ENCODE measurements at regions not wholly inside any gene's neighbourhood (a gene's known extent, or its start where the extent isn't known, plus 50 kb on each side); places are given as distances from the start of the nearest gene placed in this dataset.

- WGBS, 2 donors: 80 to 81% methylated on average over 2 of the region's 2 CpGs
Observed at GRCh38 chr2:204274991-204275390, 270.3 kb upstream of the PARD3B start.

DNA sequence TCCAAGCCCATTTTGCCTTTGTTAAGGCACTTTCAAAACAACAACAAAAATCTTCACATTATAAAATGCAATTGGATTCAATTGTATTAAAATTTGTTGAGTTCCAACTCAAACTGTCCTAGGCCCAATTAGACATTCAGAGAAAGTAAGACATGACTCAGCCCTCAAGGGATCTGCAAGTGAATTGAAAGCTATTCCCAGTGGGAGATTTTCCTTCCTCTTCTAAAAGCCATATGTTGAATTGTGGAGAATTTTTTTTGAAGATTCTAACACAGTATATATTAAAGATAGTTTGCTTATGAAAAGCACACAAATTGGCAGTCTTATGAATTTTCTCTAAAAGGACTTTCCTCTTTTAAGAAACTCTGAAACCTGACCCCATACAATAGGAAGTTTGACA lies 268.0 kb upstream of the PARD3B start:
- no peak for DNase-seq (ENCODE audit: low spot score in 2 of 2)
- intact Hi-C loops (cut with DNase I; ENCODE audit: low total_unique reads): no loop called here
- TF ChIP-seq POLR2A (IDR thresholded peaks at IDR 0.05) (no peak), CTCF (IDR thresholded peaks at IDR 0.05) (no peak)
- H3K4me3 ChIP-seq (ENCODE audit: low read depth, poor library complexity, severe bottlenecking): no peak overlapping the region

More at GRCh38 chr2:204274991-204275390, 270.3 kb upstream of the PARD3B start:
- intact Hi-C loops (cut with DNase I; ENCODE audit: low total_unique reads): no loop called here
- no peak for DNase-seq (ENCODE audit: low spot score in 2 of 2)
- TF ChIP-seq CTCF (IDR thresholded peaks at IDR 0.05): no peak
- no peak for TF ChIP-seq POLR2A (IDR thresholded peaks at IDR 0.05)
- no peak overlapping the region for H3K4me3 ChIP-seq (ENCODE audit: low read depth, poor library complexity, severe bottlenecking)

GRCh38 chr2:204278454-204278853 lies 266.8 kb upstream of the PARD3B start:
- intact Hi-C loops (cut with DNase I; ENCODE audit: low total_unique reads): no loop called here
- TF ChIP-seq POLR2A (IDR thresholded peaks at IDR 0.05) (no peak), CTCF (IDR thresholded peaks at IDR 0.05) (no peak)
- DNase-seq (ENCODE audit: low spot score in 2 of 2): no peak
- 52 to 64% methylated on average over 1 of the region's 1 CpG for WGBS, 2 donors
- no peak overlapping the region for H3K4me3 ChIP-seq (ENCODE audit: low read depth, poor library complexity, severe bottlenecking)

- 73 to 82% methylated on average over 1 of the region's 1 CpG for WGBS, 2 donors
- intact Hi-C loops (cut with DNase I; ENCODE audit: low total_unique reads): no loop called here
- no peak overlapping the region for H3K4me3 ChIP-seq (ENCODE audit: low read depth, poor library complexity, severe bottlenecking)
- no peak for DNase-seq (ENCODE audit: low spot score in 2 of 2)
- TF ChIP-seq POLR2A (IDR thresholded peaks at IDR 0.05) (no peak), CTCF (IDR thresholded peaks at IDR 0.05) (no peak)
Observed at GRCh38 chr2:204279819-204280218, 265.5 kb upstream of the PARD3B start.

DNA sequence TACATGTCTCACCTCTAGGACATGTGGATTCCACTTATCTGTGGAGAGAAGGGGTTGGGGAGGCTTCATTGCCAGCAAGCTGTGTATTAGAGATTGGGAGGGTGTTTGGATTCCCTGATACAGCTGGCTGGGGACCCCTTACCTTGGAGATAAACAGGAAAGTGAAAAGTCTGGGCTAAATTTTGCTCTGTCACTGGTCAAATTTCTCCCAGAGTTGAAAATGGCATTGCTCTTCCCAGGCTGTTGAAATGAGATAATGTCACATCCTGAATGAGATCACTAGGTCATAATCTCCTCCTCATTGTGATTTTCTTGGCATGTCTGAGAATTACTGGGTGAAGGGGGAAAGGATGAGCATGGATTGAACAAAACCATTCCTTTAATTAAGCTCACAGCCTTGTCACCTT lies 265.0 kb upstream of the PARD3B start:
- no peak overlapping the region for H3K4me3 ChIP-seq (ENCODE audit: low read depth, poor library complexity, severe bottlenecking)
- no peak for DNase-seq (ENCODE audit: low spot score in 2 of 2)
- intact Hi-C loops (cut with DNase I; ENCODE audit: low total_unique reads): no loop called here
- TF ChIP-seq CTCF (IDR thresholded peaks at IDR 0.05) (no peak), POLR2A (IDR thresholded peaks at IDR 0.05) (no peak)

DNA sequence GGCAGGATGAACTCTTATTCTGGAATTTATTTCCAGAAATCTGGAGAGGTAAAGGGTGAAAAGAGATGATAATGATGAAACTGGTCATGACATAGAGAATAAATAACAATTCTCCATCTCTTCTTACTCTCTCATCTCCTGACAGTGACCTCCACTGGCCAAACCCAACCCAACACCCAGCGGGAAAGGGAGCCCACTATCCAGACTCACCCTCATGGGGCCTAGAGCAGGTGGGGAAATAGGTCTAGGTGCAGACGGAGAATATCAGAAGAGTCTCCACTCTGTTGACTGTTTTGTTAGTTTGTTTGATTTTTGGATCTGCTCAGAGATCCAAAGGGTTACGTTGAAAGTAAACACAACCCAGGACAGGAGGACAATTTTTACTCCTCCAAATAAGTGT lies 263.2 kb upstream of the PARD3B start:
- intact Hi-C loops (cut with DNase I; ENCODE audit: low total_unique reads): no loop called here
- DNase-seq (ENCODE audit: low spot score in 2 of 2): no peak
- no peak overlapping the region for H3K4me3 ChIP-seq (ENCODE audit: low read depth, poor library complexity, severe bottlenecking)
- TF ChIP-seq CTCF (IDR thresholded peaks at IDR 0.05) (no peak), POLR2A (IDR thresholded peaks at IDR 0.05) (no peak)
- 90 to 91% methylated on average over 3 of the region's 3 CpGs for WGBS, 2 donors

All from lower leg skin (tissue), 4 donors.